HG03097 (cell line): ENCODE measurements at regions not wholly inside any gene's neighbourhood (a gene's known extent, or its start where the extent isn't known, plus 50 kb on each side); places are given as distances from the start of the nearest gene placed in this dataset.

ENCODE experiments used
- ATAC-seq: cut with Tn5 transposase; IDR thresholded peaks from one replicate; pipeline ENCODE4 v1.9.1; 2021; ENCODE audit not compliant: unreplicated experiment, low FRiP score

- ATAC-seq, result no peak
These were observed 268.3 kb upstream of the SASH1 start for GRCh38 chr6:148074291-148074690.

GRCh38 chr6:148074738-148075137 lies 267.9 kb upstream of the SASH1 start:
- no peak for ATAC-seq

DNA sequence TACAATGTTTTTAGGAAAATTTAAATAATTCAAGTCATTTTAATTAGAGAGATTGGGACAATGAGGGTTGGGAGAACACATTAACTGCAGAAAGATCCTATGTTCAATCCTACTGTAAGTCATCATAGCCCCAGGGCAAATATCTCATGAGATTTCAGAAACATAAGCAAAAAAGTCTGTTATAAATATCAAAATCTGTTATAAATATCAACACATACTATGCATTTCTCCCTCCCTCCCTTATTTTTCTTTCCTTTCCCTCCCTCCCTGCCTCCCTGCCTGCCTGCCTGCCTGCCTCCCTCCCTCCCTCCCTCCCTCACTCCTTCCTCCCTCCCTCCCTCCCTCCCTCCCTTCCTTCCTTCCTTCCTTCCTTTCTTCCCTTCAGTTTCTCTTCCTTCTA lies 267.3 kb upstream of the SASH1 start:
- ATAC-seq, result no peak

DNA sequence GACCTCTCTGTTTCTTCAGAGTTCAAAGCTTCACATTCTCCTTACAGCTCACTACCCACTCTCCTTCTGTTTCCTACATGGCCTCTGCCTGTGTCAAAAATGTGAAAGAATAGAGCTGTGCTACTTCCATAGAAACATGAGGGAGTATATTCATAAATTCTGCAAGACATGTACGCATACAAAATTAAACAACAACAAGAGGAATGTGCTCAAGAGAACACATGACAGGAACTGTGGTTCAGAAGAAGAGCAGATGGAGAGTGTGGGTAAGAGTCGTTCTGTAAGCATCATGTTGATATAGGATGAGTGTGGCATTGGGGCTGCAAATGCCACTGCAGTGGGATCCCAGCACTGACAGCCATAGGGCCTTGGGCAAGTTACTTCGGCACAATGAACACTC lies 266.6 kb upstream of the SASH1 start:
- ATAC-seq, result no peak

DNA sequence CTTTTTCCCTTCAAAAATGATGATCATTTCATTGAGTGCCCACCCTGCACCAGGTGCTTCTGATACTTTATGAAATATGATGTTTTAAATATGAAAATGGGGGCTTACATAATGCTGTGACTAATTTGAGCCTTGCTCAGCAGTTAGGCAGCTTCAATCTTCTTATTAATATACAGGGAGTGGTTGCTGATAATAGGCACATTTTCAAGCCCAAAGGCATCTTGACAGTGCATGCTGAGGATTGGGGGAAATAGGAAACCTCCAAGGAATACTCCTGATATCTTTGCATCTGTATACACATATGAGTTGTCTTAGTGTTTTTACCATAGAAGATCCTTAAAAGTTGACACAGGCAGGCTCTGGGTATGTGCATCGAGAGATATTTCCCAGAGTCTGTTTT lies 262.3 kb upstream of the SASH1 start:
- no peak for ATAC-seq

DNA sequence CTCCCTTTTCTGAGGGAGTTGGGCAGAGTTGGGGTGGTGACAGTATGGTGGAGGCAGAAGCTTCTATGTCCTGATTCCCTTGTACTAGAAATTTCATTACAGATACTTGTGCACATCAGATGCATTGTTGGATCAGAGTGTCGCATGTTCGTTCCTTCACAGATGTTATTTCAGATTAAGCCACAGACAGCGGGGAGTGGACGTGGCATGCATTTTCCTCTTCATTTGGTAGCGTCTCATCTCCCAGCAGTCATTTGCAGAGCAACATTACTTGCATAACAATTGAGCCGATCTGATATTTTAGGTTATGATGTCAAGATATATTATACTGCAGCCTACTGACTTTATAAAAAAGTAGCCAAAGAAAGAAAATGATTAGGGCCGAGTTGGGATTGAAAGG lies 261.6 kb upstream of the SASH1 start:
- ATAC-seq, result no peak

GRCh38 chr6:148082044-148082443 lies 260.6 kb upstream of the SASH1 start:
- no peak for ATAC-seq

GRCh38 chr6:148082696-148083095 lies 259.9 kb upstream of the SASH1 start:
- ATAC-seq, result no peak

DNA sequence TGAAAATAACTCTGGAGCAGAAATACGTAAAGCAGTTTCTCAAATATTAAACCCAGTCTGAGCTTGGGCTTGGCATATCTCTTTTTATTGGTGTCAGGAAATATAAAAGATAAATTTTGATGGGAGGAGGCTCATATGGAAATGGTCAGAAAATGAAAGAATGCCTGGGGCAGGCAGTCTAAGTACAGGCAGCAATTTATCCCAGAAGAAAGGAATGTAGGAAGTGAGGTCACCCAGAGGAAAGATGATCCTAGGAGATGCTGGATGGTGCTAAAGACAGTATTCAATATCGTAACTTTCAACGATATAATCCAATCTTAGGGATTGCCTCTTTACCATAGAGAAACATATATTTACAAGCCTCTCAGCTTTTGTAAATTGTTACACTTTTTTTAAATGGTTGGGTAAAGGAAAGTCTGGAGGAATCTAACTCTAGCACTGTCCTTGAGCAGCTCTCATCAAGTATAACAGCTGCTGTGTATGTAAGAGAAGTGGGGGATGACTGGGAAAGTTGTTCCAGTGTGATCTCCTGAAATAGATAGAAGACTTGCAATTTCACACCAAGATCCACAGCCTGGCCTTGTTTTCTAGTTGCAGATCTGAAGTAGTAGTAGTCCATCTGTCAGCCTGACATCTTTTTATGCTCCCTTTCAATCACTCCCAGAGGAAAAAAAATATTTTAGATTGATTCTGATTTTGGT lies 256.9 kb upstream of the SASH1 start:
- ATAC-seq, result no peak

DNA sequence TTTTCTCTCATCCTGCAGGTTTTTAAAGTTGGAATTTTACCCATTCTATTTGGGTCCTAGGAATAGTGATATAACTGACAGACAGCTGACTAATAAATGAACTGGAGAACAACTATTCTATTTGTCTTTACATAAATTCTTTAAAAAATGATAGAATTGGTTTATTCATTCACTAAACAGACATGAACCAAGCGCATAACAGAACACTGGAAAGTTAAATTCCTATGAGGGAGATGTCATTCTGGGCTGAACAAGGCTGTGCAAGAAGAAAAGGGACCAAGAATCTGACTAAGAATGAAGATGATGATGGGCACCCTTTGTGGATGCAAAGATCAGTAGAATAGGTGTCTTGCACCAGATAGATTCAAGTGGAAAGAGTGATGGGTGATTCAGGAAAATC lies 256.3 kb upstream of the SASH1 start:
- ATAC-seq, result no peak

- no peak for ATAC-seq
These were observed 255.8 kb upstream of the SASH1 start for GRCh38 chr6:148086843-148087242.

GRCh38 chr6:148087659-148088058 lies 255.0 kb upstream of the SASH1 start:
- ATAC-seq, result no peak

DNA sequence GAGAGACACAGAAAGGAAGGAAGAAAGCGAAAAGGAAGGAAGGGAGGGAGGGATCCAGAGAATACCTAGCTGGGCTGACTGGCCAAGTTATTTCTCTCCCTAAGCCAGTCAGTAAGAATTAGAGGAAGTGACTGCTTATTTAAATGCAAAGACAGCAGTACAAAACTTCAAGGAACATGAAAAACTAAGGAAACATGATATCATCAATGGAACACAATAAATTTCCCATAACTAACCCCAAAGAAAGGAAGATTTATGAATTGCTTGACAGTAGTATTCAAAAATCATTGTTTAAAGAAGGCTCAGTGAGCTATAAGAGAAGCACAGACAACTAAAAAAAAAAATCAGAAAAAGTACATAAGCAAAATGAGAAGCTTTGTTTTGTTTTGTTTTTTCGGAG lies 252.3 kb upstream of the SASH1 start:
- ATAC-seq, result no peak

DNA sequence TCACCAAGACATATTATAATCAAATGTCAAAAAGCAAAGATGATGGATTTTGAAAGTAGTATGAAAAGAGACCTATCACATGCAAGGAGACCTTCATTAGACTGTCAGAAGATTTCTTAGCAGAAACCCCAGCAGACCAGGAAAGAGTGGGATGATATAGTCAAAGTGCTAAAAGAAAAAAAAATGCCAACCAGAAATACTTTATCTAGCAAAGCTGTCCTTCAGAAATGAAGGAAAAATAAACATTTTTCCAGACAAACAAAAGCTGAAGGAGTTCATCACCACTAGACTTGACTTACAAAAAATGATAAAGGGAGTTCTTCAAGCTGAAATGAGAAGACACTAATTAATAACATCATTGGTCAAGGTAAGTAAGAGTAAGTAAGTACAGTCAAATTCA lies 251.2 kb upstream of the SASH1 start:
- no peak for ATAC-seq

DNA sequence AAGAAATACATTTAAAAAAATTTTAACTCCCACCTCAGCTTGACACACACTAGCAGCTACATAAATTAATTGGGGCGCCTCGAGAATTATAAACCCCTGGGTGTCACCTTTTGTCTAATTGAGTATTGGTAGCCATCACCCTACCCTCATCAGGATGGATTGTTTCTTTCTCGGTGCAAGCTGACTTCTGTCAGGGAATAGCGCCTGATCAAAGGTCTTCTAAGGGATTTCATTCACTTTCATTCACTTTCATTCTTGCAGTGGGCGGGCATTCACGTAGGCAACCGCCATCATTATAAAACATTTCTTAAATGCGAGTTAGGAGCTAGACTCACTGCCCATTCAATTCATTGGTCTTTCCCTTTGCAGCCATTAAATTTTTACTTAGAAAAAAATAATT lies 239.2 kb upstream of the SASH1 start:
- no peak for ATAC-seq

GRCh38 chr6:148104131-148104530 lies 238.5 kb upstream of the SASH1 start:
- no peak for ATAC-seq

DNA sequence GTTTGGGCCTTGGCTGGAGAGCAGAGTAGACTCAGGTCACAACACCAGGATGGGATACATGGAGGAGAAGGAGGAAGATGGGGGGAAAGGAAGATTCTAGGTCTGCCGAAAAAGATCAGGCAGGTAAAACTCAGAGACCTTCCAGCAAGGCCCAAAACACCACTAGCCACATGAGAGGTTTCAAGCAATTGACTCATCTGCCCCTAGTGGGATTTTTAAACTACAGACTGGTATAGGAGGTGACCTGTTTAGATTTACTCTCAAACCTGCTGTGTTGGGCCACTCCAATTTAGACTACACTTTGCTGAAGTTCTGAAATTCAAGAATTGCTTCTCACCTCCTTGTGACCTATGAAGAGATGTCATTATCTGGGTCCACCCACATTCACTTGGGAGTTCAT lies 236.9 kb upstream of the SASH1 start:
- no peak for ATAC-seq

- ATAC-seq, result no peak
These were observed 234.7 kb upstream of the SASH1 start for GRCh38 chr6:148107911-148108310.

DNA sequence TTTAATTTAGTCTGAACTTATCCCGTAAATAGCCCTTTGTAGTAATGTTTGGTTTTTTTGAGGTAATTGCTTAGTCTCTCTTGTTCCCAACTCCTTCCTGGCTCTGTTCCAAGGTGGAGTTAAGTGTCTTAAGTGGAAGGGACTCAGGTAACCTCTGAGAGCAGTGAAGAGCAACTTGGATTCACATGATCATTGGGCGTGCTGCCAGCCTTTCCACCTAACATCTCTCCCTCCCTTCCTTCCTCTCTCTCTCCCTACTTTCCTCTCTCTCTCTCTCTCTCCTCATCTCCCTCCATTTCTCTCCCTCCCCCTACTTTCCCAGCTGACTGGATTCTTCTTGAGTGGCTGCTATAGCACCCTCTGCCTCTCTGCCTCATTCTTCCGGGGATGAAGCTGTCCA lies 232.9 kb upstream of the SASH1 start:
- no peak for ATAC-seq

DNA sequence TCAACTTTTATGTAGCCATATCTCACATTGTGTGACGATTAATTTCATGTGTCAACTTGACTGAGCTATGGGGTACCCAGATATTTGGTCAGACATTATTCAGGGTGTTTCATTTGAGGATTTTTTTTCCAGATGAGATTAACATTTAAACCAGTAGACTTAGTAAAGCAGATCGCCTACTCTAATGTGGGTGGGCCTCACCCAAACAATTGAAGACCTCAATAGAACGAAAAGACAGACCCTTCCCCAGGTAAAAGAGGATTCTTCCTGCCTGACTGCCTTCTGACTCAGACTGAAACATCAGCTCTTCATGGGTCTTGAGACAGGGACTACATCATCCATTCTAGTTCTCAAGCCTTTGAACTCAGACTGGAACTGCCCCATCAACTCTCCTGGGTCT lies 231.7 kb upstream of the SASH1 start:
- no peak for ATAC-seq

DNA sequence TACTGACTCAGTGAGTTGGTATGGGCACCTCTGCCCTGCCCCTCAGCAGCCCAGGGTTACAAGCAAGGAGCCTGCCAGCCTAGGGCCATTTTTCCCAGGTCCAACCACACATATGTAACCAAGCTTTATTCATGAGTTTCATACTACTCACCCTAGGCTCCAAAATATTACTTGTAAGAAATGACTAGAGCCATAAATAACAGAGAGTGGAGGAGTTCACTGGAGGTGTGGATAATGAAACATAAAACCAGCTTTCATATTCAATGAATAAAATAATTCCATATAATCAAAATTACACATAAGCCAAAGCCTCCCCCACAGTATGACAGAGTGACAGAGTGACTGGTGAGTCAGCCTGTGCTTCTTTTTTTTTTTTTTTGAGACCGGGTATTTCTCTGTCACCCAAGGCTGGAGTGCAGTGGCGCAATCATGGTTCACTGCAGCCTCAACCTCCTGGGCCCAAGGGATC lies 229.8 kb upstream of the SASH1 start:
- ATAC-seq, result no peak

- no peak for ATAC-seq
These were observed 226.6 kb upstream of the SASH1 start for GRCh38 chr6:148116001-148116400.

- no peak for ATAC-seq
These were observed 224.4 kb upstream of the SASH1 start for GRCh38 chr6:148118244-148118643.
